ENCODE measurements at regions not wholly inside any gene's neighbourhood (a gene's known extent, or its start where the extent isn't known, plus 50 kb on each side); places are given as distances from the start of the nearest gene placed in this dataset.

DNA sequence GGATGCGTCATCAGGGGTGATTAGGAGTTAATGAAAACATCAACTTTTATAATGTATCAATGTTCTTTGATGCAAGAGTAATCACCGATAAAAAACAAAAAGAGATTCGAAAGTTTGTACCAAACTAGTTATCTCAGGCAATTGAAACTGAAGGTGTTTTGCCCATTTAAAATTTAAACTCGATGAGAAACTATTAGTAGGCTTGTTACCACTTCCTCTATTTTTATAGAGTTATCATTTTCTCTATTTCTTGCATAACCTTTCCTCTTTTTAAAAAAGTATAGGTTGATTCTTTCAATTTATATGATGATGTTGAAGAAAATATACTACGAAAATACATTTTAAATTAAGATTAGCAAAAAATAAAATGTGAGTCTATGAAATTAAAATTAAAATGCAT lies 597.3 kb upstream of the POT1 start:
- TF ChIP-seq, protein P1, sequence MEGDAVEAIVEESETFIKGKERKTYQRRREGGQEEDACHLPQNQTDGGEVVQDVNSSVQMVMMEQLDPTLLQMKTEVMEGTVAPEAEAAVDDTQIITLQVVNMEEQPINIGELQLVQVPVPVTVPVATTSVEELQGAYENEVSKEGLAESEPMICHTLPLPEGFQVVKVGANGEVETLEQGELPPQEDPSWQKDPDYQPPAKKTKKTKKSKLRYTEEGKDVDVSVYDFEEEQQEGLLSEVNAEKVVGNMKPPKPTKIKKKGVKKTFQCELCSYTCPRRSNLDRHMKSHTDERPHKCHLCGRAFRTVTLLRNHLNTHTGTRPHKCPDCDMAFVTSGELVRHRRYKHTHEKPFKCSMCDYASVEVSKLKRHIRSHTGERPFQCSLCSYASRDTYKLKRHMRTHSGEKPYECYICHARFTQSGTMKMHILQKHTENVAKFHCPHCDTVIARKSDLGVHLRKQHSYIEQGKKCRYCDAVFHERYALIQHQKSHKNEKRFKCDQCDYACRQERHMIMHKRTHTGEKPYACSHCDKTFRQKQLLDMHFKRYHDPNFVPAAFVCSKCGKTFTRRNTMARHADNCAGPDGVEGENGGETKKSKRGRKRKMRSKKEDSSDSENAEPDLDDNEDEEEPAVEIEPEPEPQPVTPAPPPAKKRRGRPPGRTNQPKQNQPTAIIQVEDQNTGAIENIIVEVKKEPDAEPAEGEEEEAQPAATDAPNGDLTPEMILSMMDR (optimal IDR thresholded peaks at IDR 0.05 in 1 of 3, IDR thresholded peaks at IDR 0.05 in 1 of 3, conservative IDR thresholded peaks at IDR 0.05 in 1 of 3; ENCODE audit: extremely low read depth in 1 of 3, insufficient read depth in 2 of 3, low read length in 3 of 3) = no peak
- no peak for TF ChIP-seq EZH2 (IDR thresholded peaks at IDR 0.05; ENCODE audit: low read length)

All from keratinocyte (primary cell).